A549 (cell line): ENCODE measurements at regions not wholly inside any gene's neighbourhood (a gene's known extent, or its start where the extent isn't known, plus 50 kb on each side); places are given as distances from the start of the nearest gene placed in this dataset.

Experiments
- CTCF ChIP-seq: fragments of >200 bp; sonication (Bioruptor Twin); formaldehyde crosslinking; IDR thresholded peaks from 3 replicates; pipeline ENCODE4 v1.5.1; 2016
- FOSB ChIP-seq: fragments of 250-450 bp; sonication (Bioruptor Pico); IDR thresholded peaks from 2 replicates; pipeline ENCODE4 v1.5.0; 2020; ENCODE audit warnings: mild to moderate bottlenecking, moderate library complexity
- KDM1A ChIP-seq: fragments of 200-600 bp; sonication (generic); IDR thresholded peaks from 2 replicates; pipeline ENCODE4 v1.6.1; 2016; ENCODE audit warnings: low read depth, mild to moderate bottlenecking
- KDM5A ChIP-seq: fragments of 200-600 bp; sonication (generic); IDR thresholded peaks from 2 replicates; pipeline ENCODE4 v1.6.1; 2016; ENCODE audit warnings: antibody characterized with exemption, mild to moderate bottlenecking
- RAD21 ChIP-seq, 2 experiments: fragments of >200 bp in 1 of 2; sonication (Bioruptor Twin) in 1 of 2; formaldehyde crosslinking in 1 of 2; IDR thresholded peaks in 1 of 2; conservative IDR thresholded peaks in 1 of 2; 2 replicates in 1 of 2; 3 replicates in 1 of 2; pipeline ENCODE4 v1.6.1; 2012 to 2018; ENCODE audit warnings: inconsistent platforms in 1 of 2
- RCOR1 ChIP-seq: fragments of 150-350 bp; IDR thresholded peaks from 2 replicates; pipeline ENCODE4 v1.6.1; 2014; ENCODE audit warnings: antibody characterized with exemption, low read length, low read depth
- ZC3H11A ChIP-seq: fragments of 450-650 bp; IDR thresholded peaks from 2 replicates; pipeline ENCODE4 v1.6.1; 2014; ENCODE audit warnings: antibody characterized with exemption, mild to moderate bottlenecking
- TF ChIP-seq, protein P1 (sequence below): fragments of 200-600 bp; sonication (generic); IDR thresholded peaks from 2 replicates; pipeline ENCODE4 v1.6.1; 2016; ENCODE audit warnings: antibody characterized with exemption, mild to moderate bottlenecking, moderate library complexity

- TF ChIP-seq CTCF (no peak), RAD21 (conservative IDR thresholded peaks at IDR 0.05 in 1 of 2, IDR thresholded peaks at IDR 0.05 in 1 of 2) (no peak), RCOR1 (no peak), KDM5A (no peak), KDM1A (no peak), FOSB (CRISPR knock-in tag) (no peak), ZC3H11A (no peak)
- TF ChIP-seq, protein P1, sequence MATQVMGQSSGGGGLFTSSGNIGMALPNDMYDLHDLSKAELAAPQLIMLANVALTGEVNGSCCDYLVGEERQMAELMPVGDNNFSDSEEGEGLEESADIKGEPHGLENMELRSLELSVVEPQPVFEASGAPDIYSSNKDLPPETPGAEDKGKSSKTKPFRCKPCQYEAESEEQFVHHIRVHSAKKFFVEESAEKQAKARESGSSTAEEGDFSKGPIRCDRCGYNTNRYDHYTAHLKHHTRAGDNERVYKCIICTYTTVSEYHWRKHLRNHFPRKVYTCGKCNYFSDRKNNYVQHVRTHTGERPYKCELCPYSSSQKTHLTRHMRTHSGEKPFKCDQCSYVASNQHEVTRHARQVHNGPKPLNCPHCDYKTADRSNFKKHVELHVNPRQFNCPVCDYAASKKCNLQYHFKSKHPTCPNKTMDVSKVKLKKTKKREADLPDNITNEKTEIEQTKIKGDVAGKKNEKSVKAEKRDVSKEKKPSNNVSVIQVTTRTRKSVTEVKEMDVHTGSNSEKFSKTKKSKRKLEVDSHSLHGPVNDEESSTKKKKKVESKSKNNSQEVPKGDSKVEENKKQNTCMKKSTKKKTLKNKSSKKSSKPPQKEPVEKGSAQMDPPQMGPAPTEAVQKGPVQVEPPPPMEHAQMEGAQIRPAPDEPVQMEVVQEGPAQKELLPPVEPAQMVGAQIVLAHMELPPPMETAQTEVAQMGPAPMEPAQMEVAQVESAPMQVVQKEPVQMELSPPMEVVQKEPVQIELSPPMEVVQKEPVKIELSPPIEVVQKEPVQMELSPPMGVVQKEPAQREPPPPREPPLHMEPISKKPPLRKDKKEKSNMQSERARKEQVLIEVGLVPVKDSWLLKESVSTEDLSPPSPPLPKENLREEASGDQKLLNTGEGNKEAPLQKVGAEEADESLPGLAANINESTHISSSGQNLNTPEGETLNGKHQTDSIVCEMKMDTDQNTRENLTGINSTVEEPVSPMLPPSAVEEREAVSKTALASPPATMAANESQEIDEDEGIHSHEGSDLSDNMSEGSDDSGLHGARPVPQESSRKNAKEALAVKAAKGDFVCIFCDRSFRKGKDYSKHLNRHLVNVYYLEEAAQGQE: no peak
These were observed 136.5 kb downstream of the ZNF621 start for GRCh38 chr3:40661284-40661683.
